Spleen (tissue), 11 donors: ENCODE measurements at regions not wholly inside any gene's neighbourhood (a gene's known extent, or its start where the extent isn't known, plus 50 kb on each side); places are given as distances from the start of the nearest gene placed in this dataset.

Experiments
- DNase-seq: peaks from one replicate; pipeline ENCODE4 v3.0.0-alpha.2; 2020
- H3K27ac ChIP-seq, 8 donors: fragments of 200-600 bp; sonication (generic) in 7 of 8; 1 replicate in 4 of 8; 2 replicates in 4 of 8; pipeline versions ENCODE4 v1.5.0 to v1.8.0; 2016 to 2021; ENCODE audit warnings: inconsistent platforms in 4 of 8, mild to moderate bottlenecking in 4 of 8, moderate library complexity in 1 of 8
- H3K27me3 ChIP-seq, 7 donors: fragments of 200-600 bp; sonication (generic) in 6 of 7; replicated peaks in 1 of 7; 1 replicate in 4 of 7; 2 replicates in 3 of 7; pipeline versions ENCODE4 v1.5.0 to v1.8.0; 2016 to 2021; ENCODE audit warnings: inconsistent platforms in 3 of 7, mild to moderate bottlenecking in 1 of 7
- H3K36me3 ChIP-seq, 6 donors: fragments of 200-600 bp; sonication (generic) in 5 of 6; 1 replicate in 4 of 6; 2 replicates in 2 of 6; pipeline versions ENCODE4 v1.5.0 to v1.8.0; 2016 to 2021; ENCODE audit warnings: inconsistent platforms in 2 of 6
- H3K4me1 ChIP-seq, 6 donors: fragments of 200-600 bp; sonication (generic) in 5 of 6; 1 replicate in 3 of 6; 2 replicates in 3 of 6; pipeline versions ENCODE4 v1.5.0 to v1.8.0; 2016 to 2021; ENCODE audit warnings: inconsistent platforms in 3 of 6
- H3K4me3 ChIP-seq, 8 donors: fragments of 200-600 bp; sonication (generic) in 7 of 8; 1 replicate in 4 of 8; 2 replicates in 4 of 8; pipeline versions ENCODE4 v1.5.0 to v1.8.0; 2016 to 2021; ENCODE audit warnings: inconsistent platforms in 4 of 8, mild to moderate bottlenecking in 4 of 8, moderate library complexity in 2 of 8
- H3K9me3 ChIP-seq, 8 donors: fragments of 200-600 bp; sonication (generic) in 7 of 8; 1 replicate in 4 of 8; 2 replicates in 4 of 8; pipeline versions ENCODE4 v1.5.0 to v1.8.0; 2016 to 2021; ENCODE audit warnings: inconsistent platforms in 4 of 8
- CTCF ChIP-seq, 11 experiments: fragments of 200-600 bp in 7 of 11; fragments of 450-650 bp in 4 of 11; sonication (generic) in 4 of 11; IDR thresholded peaks in 8 of 11; conservative IDR thresholded peaks in 3 of 11; 1 replicate in 7 of 11; 2 replicates in 4 of 11; pipeline versions ENCODE4 v1.4.0 to v1.8.0; 2016 to 2021; ENCODE audit warnings: antibody characterized with exemption in 11 of 11, inconsistent platforms in 4 of 11, mild to moderate bottlenecking in 1 of 11
- POLR2A ChIP-seq, 3 donors: fragments of 450-650 bp; IDR thresholded peaks; one replicate each; pipeline ENCODE4 v1.5.1; 2017; ENCODE audit warnings: antibody characterized with exemption in 3 of 3, mild to moderate bottlenecking in 1 of 3
- POLR2AphosphoS5 ChIP-seq, 3 donors: sonication (generic); formaldehyde crosslinking; IDR thresholded peaks; one replicate each; pipeline ENCODE4 v1.5.1; 2017; ENCODE audit warnings: antibody characterized with exemption in 3 of 3
- WGBS, 5 donors: extraction: QIAGEN DNeasy Blood & Tissue Kit in 3 of 5; methylation state at CpG; one replicate each; pipeline versions ENCODE4 v1.1.5 to v1.1.7; 2013 to 2018; 5-methylcytosine and 5-hydroxymethylcytosine counted together
- intact Hi-C: fragments of 100-400 bp; cut with DNase I; formaldehyde crosslinking; loops from one replicate; pipeline ENCODE4 v1.15.0; 2023; ENCODE audit warnings: low total_unique reads
- donor health status: healthy with polysubstance abuse.
- donor health status: DM: no; HTN: no; CAD: no; lungs with moderate emphysema.
- donor health status: DM: no; HTN: no; CAD: no.
- donor health status: Bipolar disorder and iron deficiency.
- donor health status: healthy.
- donor health status: DM: no; HTN: no; CAD: no.
- donor health status: DM: yes; HTN: yes; CAD: no.

- intact Hi-C loops, result no loop called here
- no peak for TF ChIP-seq POLR2A (IDR thresholded peaks at IDR 0.05)
- no peak for TF ChIP-seq CTCF (IDR thresholded peaks at IDR 0.05 in 8 of 11, conservative IDR thresholded peaks at IDR 0.05 in 3 of 11)
- TF ChIP-seq POLR2AphosphoS5 (IDR thresholded peaks at IDR 0.05), result no peak
- DNase-seq, result no peak
- no peak overlapping the region for H3K27ac ChIP-seq
- no peak overlapping the region for H3K4me3 ChIP-seq
- H3K27me3 ChIP-seq, result no peaks in the 10 kb centered on the region
- H3K36me3 ChIP-seq, result no peaks in the 10 kb centered on the region
- H3K9me3 ChIP-seq, result peaks cover 3 to 30% (median 17%) of the 10 kb centered on the region in 8 donors
- no peaks in the 10 kb centered on the region for H3K4me1 ChIP-seq
Observed at GRCh38 chr1:214827883-214828282, 224.9 kb downstream of the CENPF start.

GRCh38 chr1:214830941-214831340, 227.9 kb downstream of the CENPF start:
- TF ChIP-seq CTCF (IDR thresholded peaks at IDR 0.05 in 8 of 11, conservative IDR thresholded peaks at IDR 0.05 in 3 of 11), result no peak
- no peak for TF ChIP-seq POLR2A (IDR thresholded peaks at IDR 0.05)
- intact Hi-C loops, result no loop called here
- H3K4me3 ChIP-seq, result no peak overlapping the region
- 66 to 83% (median 69%) methylated on average over 2 of the region's 2 CpGs for WGBS, 5 donors
- peaks cover 3 to 24% (median 17%) of the 10 kb centered on the region in 8 donors for H3K9me3 ChIP-seq
- H3K36me3 ChIP-seq, result no peaks in the 10 kb centered on the region
- DNase-seq, result no peak
- H3K27me3 ChIP-seq, result no peaks in the 10 kb centered on the region
- H3K4me1 ChIP-seq, result no peaks in the 10 kb centered on the region
- H3K27ac ChIP-seq, result no peak overlapping the region

DNA sequence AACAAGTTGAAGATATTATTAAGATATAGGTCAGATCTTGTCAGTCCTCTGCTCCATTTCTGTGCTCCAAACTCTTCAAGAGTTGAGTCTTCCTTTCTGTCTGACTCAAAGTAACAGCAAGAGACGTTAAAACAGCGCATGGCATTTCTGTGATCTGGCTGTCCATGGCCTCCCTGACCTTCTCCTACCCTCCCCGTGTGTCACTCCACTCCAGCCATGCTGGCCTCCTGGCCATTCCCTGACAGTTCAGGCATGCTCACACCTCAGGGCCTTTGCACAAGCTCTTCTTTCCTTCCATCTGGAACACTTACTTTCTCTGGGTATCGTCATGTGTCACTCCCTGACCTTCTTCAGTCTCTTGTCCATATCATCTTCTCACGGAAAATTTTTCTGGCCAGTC, 229.0 kb downstream of the CENPF start:
- no peak overlapping the region for H3K27ac ChIP-seq
- peaks cover 3 to 24% (median 17%) of the 10 kb centered on the region in 8 donors for H3K9me3 ChIP-seq
- H3K27me3 ChIP-seq, result no peaks in the 10 kb centered on the region
- H3K36me3 ChIP-seq, result no peaks in the 10 kb centered on the region
- no peaks in the 10 kb centered on the region for H3K4me1 ChIP-seq
- H3K4me3 ChIP-seq, result no peak overlapping the region
- TF ChIP-seq POLR2A (IDR thresholded peaks at IDR 0.05) (no peak), POLR2AphosphoS5 (IDR thresholded peaks at IDR 0.05) (no peak), CTCF (IDR thresholded peaks at IDR 0.05 in 8 of 11, conservative IDR thresholded peaks at IDR 0.05 in 3 of 11) (no peak)
- intact Hi-C loops, result no loop called here
- DNase-seq, result no peak
- 65 to 93% (median 85%) methylated on average over 5 of the region's 5 CpGs for WGBS, 5 donors

DNA sequence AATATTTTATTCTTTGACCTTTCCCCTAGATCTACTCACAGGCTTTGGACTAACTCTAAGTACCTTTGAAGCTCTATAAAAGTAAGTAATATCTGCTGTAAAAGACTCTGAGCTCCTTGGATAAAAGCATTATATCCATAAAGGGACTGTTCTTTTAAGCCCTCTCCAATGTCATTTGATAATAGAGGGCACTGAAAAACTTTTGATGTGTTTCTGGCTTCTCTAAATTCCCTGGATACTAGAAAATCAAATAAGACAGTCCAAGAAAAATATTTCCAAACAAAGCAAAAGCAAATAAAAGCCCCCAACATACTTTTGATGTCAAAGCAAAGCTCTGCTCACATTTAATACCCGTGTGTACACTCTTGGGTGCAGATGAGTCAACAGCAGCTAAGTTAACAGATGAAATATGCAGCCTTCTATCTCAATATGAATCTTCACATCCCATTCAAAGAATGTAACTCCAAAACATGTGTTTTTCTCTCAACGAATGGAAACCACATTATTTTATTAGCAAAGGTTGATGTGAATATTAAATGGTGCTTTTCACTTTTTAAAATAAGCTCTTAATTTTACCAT, 230.3 kb downstream of the CENPF start:
- WGBS, 5 donors, result 54 to 86% (median 69%) methylated on average over 2 of the region's 2 CpGs
- Histone ChIP-seq H3K27ac (no peak overlapping the region), H3K27me3 (no peaks in the 10 kb centered on the region), H3K9me3 (peaks cover 1 to 13% (median 5%) of the 10 kb centered on the region in 8 donors), H3K36me3 (no peaks in the 10 kb centered on the region), H3K4me3 (no peak overlapping the region), H3K4me1 (no peaks in the 10 kb centered on the region)
- TF ChIP-seq POLR2A (IDR thresholded peaks at IDR 0.05) (no peak), CTCF (IDR thresholded peaks at IDR 0.05 in 8 of 11, conservative IDR thresholded peaks at IDR 0.05 in 3 of 11) (no peak), POLR2AphosphoS5 (IDR thresholded peaks at IDR 0.05) (no peak)
- intact Hi-C loops, result no loop called here
- DNase-seq, result no peak
